Parathyroid adenoma (tissue), 2 donors: ENCODE measurements at regions not wholly inside any gene's neighbourhood (a gene's known extent, or its start where the extent isn't known, plus 50 kb on each side); places are given as distances from the start of the nearest gene placed in this dataset.

Source experiments
- H2AFZ ChIP-seq: fragments of 300-600 bp; sonication (generic); one replicate; pipeline ENCODE4 v1.7.0; 2017; ENCODE audit warnings: antibody characterized with exemption, mild to moderate bottlenecking
- H3K27ac ChIP-seq: fragments of 300-600 bp; sonication (generic); one replicate; pipeline ENCODE4 v1.7.0; 2017
- H3K27me3 ChIP-seq: fragments of 300-600 bp; sonication (generic); one replicate; pipeline ENCODE4 v1.7.0; 2017; ENCODE audit warnings: low read length; ENCODE audit not compliant: control insufficient read depth, insufficient read depth
- H3K36me3 ChIP-seq: fragments of 300-600 bp; sonication (generic); one replicate; pipeline ENCODE4 v1.7.0; 2017; ENCODE audit warnings: low read length; ENCODE audit not compliant: control insufficient read depth, insufficient read depth
- H3K4me1 ChIP-seq: fragments of 300-600 bp; sonication (generic); one replicate; pipeline ENCODE4 v1.7.0; 2017; ENCODE audit warnings: control low read depth
- H3K4me2 ChIP-seq: fragments of 300-600 bp; sonication (generic); one replicate; pipeline ENCODE4 v1.7.0; 2017; ENCODE audit warnings: low read length
- H3K4me3 ChIP-seq: fragments of 300-600 bp; sonication (generic); one replicate; pipeline ENCODE4 v1.7.0; 2017; ENCODE audit warnings: low read depth, low read length
- H3K79me2 ChIP-seq: fragments of 300-600 bp; sonication (generic); one replicate; pipeline ENCODE4 v1.7.0; 2017; ENCODE audit warnings: control low read depth
- H3K9ac ChIP-seq: fragments of 300-600 bp; sonication (generic); one replicate; pipeline ENCODE4 v1.7.0; 2017; ENCODE audit warnings: mild to moderate bottlenecking
- H3K9me3 ChIP-seq: fragments of 300-600 bp; sonication (generic); one replicate; pipeline ENCODE4 v1.7.0; 2017; ENCODE audit warnings: low read length; ENCODE audit not compliant: control insufficient read depth
- TF ChIP-seq, protein P1 (sequence below): fragments of 300-600 bp; sonication (generic); IDR thresholded peaks from one replicate; pipeline ENCODE4 v1.7.0; 2017; ENCODE audit warnings: antibody characterized with exemption, mild to moderate bottlenecking
- donor health status: primary hyperparathyroidism.

DNA sequence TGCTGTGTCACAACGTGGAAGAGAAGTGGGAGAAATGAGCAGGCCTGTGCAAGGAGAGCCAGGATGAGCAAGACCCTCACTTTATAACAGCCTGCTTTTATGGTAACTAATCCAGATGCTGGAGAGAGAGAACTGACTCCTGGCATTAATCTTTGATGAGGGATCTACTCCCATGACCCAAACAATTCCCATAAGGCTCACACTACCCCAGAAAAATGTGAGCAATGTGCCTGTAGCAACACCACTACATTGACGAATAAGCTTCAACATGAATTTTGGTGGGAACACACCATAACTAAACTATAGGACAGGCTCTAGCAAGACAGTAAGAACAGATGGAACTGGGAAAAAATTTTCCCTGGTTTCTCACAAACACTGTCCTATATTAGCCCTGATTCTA lies 173.6 kb upstream of the PRSS58 start:
- H3K4me3 ChIP-seq: no peak overlapping the region
- no peak overlapping the region for H2AFZ ChIP-seq
- no peaks in the 10 kb centered on the region for H3K79me2 ChIP-seq
- H3K4me1 ChIP-seq: peaks cover 30% of the 10 kb centered on the region
- H3K36me3 ChIP-seq: no peaks in the 10 kb centered on the region
- H3K9ac ChIP-seq: no peak overlapping the region
- H3K4me2 ChIP-seq: no peak overlapping the region
- no peaks in the 10 kb centered on the region for H3K9me3 ChIP-seq
- H3K27me3 ChIP-seq: no peaks in the 10 kb centered on the region
- TF ChIP-seq, protein P1, sequence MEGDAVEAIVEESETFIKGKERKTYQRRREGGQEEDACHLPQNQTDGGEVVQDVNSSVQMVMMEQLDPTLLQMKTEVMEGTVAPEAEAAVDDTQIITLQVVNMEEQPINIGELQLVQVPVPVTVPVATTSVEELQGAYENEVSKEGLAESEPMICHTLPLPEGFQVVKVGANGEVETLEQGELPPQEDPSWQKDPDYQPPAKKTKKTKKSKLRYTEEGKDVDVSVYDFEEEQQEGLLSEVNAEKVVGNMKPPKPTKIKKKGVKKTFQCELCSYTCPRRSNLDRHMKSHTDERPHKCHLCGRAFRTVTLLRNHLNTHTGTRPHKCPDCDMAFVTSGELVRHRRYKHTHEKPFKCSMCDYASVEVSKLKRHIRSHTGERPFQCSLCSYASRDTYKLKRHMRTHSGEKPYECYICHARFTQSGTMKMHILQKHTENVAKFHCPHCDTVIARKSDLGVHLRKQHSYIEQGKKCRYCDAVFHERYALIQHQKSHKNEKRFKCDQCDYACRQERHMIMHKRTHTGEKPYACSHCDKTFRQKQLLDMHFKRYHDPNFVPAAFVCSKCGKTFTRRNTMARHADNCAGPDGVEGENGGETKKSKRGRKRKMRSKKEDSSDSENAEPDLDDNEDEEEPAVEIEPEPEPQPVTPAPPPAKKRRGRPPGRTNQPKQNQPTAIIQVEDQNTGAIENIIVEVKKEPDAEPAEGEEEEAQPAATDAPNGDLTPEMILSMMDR: no peak
- no peak overlapping the region for H3K27ac ChIP-seq

- H3K36me3 ChIP-seq: no peaks in the 10 kb centered on the region
- no peak overlapping the region for H3K9ac ChIP-seq
- no peak overlapping the region for H2AFZ ChIP-seq
- H3K4me2 ChIP-seq: no peak overlapping the region
- peaks cover 19% of the 10 kb centered on the region for H3K4me1 ChIP-seq
- H3K4me3 ChIP-seq: no peak overlapping the region
- no peaks in the 10 kb centered on the region for H3K27me3 ChIP-seq
- H3K9me3 ChIP-seq: no peaks in the 10 kb centered on the region
- no peaks in the 10 kb centered on the region for H3K79me2 ChIP-seq
- TF ChIP-seq, protein P1: no peak
- H3K27ac ChIP-seq: no peak overlapping the region
These were observed 170.2 kb upstream of the PRSS58 start for GRCh38 chr7:142428094-142428493.

- H3K9ac ChIP-seq: no peak overlapping the region
- H3K27ac ChIP-seq: no peak overlapping the region
- H3K4me1 ChIP-seq: peaks cover 9% of the 10 kb centered on the region
- no peaks in the 10 kb centered on the region for H3K27me3 ChIP-seq
- no peaks in the 10 kb centered on the region for H3K9me3 ChIP-seq
- H2AFZ ChIP-seq: no peak overlapping the region
- H3K4me3 ChIP-seq: no peak overlapping the region
- TF ChIP-seq, protein P1: no peak
- no peaks in the 10 kb centered on the region for H3K79me2 ChIP-seq
- H3K4me2 ChIP-seq: no peak overlapping the region
- no peaks in the 10 kb centered on the region for H3K36me3 ChIP-seq
These were observed 167.4 kb upstream of the PRSS58 start for GRCh38 chr7:142425281-142425680.

- no peak overlapping the region for H3K4me2 ChIP-seq
- no peak overlapping the region for H2AFZ ChIP-seq
- peaks cover 10% of the 10 kb centered on the region for H3K4me1 ChIP-seq
- no peak overlapping the region for H3K9ac ChIP-seq
- no peaks in the 10 kb centered on the region for H3K36me3 ChIP-seq
- H3K9me3 ChIP-seq: no peaks in the 10 kb centered on the region
- H3K4me3 ChIP-seq: no peak overlapping the region
- TF ChIP-seq, protein P1: no peak
- H3K27me3 ChIP-seq: no peaks in the 10 kb centered on the region
- H3K79me2 ChIP-seq: no peaks in the 10 kb centered on the region
- no peak overlapping the region for H3K27ac ChIP-seq
These were observed 164.8 kb upstream of the PRSS58 start for GRCh38 chr7:142422621-142423020.

- Histone ChIP-seq H3K27me3 (no peaks in the 10 kb centered on the region), H3K4me1 (peaks cover 10% of the 10 kb centered on the region), H3K4me3 (no peak overlapping the region), H3K9me3 (no peaks in the 10 kb centered on the region), H3K9ac (no peak overlapping the region), H3K79me2 (no peaks in the 10 kb centered on the region), H3K27ac (peak overlapping the region; percentile 12), H3K36me3 (no peaks in the 10 kb centered on the region), H2AFZ (peak overlapping the region; percentile 43), H3K4me2 (no peak overlapping the region)
- TF ChIP-seq, protein P1: peak; percentile 74
These were observed 162.9 kb upstream of the PRSS58 start for GRCh38 chr7:142420554-142421362.
